Liver (tissue), 8 donors: ENCODE measurements at regions not wholly inside any gene's neighbourhood (a gene's known extent, or its start where the extent isn't known, plus 50 kb on each side); places are given as distances from the start of the nearest gene placed in this dataset.

ENCODE experiments used
- DNase-seq: peaks from one replicate; pipeline ENCODE4 v3.0.0-alpha.2; 2017; ENCODE audit warnings: low spot score
- H3K27ac ChIP-seq, 2 donors: one replicate each; pipeline ENCODE4 v1.7.0; 2013; ENCODE audit warnings: inconsistent platforms in 2 of 2, low read length in 2 of 2, control low read depth in 1 of 2, low read depth in 1 of 2, mild to moderate bottlenecking in 1 of 2
- H3K27me3 ChIP-seq, 4 donors: one replicate each; pipeline versions ENCODE4 v1.6.1 to v1.7.0; 2013; ENCODE audit warnings: low read length in 3 of 4, inconsistent platforms in 1 of 4, mild to moderate bottlenecking in 1 of 4, moderate library complexity in 1 of 4; ENCODE audit not compliant: control insufficient read depth in 4 of 4, insufficient read depth in 4 of 4
- H3K36me3 ChIP-seq, 4 donors: one replicate each; pipeline versions ENCODE4 v1.6.1 to v1.7.0; 2013; ENCODE audit warnings: low read length in 3 of 4, mild to moderate bottlenecking in 3 of 4, low read depth in 1 of 4, moderate library complexity in 1 of 4; ENCODE audit not compliant: control insufficient read depth in 4 of 4, insufficient read depth in 3 of 4
- H3K4me1 ChIP-seq, 4 donors: one replicate each; pipeline versions ENCODE4 v1.6.1 to v1.7.0; 2013; ENCODE audit warnings: low read length in 3 of 4, mild to moderate bottlenecking in 3 of 4, moderate library complexity in 1 of 4; ENCODE audit not compliant: control insufficient read depth in 4 of 4, insufficient read depth in 4 of 4
- H3K4me3 ChIP-seq, 3 donors: one replicate each; pipeline versions ENCODE4 v1.6.1 to v1.7.0; 2013; ENCODE audit warnings: low read length in 3 of 3, control low read depth in 1 of 3, low read depth in 1 of 3, mild to moderate bottlenecking in 1 of 3
- H3K9ac ChIP-seq, 2 donors: one replicate each; pipeline ENCODE4 v1.7.0; 2013; ENCODE audit warnings: low read length in 2 of 2, mild to moderate bottlenecking in 2 of 2, moderate library complexity in 2 of 2, control low read depth in 1 of 2, low read depth in 1 of 2
- H3K9me3 ChIP-seq, 4 donors: one replicate each; pipeline versions ENCODE4 v1.6.1 to v1.7.0; 2013; ENCODE audit warnings: low read length in 3 of 4; ENCODE audit not compliant: control insufficient read depth in 4 of 4
- EGR1 ChIP-seq, 2 donors: IDR thresholded peaks; 2 replicates each; pipeline ENCODE4 v1.6.1; 2016 to 2018; ENCODE audit warnings: antibody characterized with exemption in 2 of 2, low read depth in 2 of 2
- FOXA1 ChIP-seq: IDR thresholded peaks from 2 replicates; pipeline ENCODE4 v1.6.1; 2016; ENCODE audit warnings: antibody characterized with exemption
- FOXA2 ChIP-seq: IDR thresholded peaks from 2 replicates; pipeline ENCODE4 v1.6.1; 2016; ENCODE audit warnings: antibody characterized with exemption
- GABPA ChIP-seq, 2 donors: IDR thresholded peaks in 1 of 2; conservative IDR thresholded peaks in 1 of 2; 2 replicates each; pipeline ENCODE4 v1.6.1; 2016; ENCODE audit warnings: antibody characterized with exemption in 2 of 2, mild to moderate bottlenecking in 1 of 2, moderate library complexity in 1 of 2
- HNF4A ChIP-seq, 2 donors: conservative IDR thresholded peaks; 2 replicates each; pipeline ENCODE4 v1.6.1; 2016; ENCODE audit warnings: antibody characterized with exemption in 2 of 2, mild to moderate bottlenecking in 2 of 2
- HNF4G ChIP-seq: IDR thresholded peaks from 2 replicates; pipeline ENCODE4 v1.6.1; 2016; ENCODE audit warnings: antibody characterized with exemption
- NR2F2 ChIP-seq: IDR thresholded peaks from 2 replicates; pipeline ENCODE4 v1.6.1; 2016; ENCODE audit warnings: antibody characterized with exemption
- RAD21 ChIP-seq, 2 donors: IDR thresholded peaks; 2 replicates each; pipeline ENCODE4 v1.6.1; 2016; ENCODE audit warnings: antibody characterized with exemption in 2 of 2, mild to moderate bottlenecking in 2 of 2
- RXRA ChIP-seq, 2 donors: IDR thresholded peaks; 2 replicates each; pipeline ENCODE4 v1.6.1; 2017 to 2018; ENCODE audit warnings: antibody characterized with exemption in 2 of 2, mild to moderate bottlenecking in 1 of 2
- SP1 ChIP-seq: IDR thresholded peaks from 2 replicates; pipeline ENCODE4 v1.6.1; 2018; ENCODE audit warnings: antibody characterized with exemption, mild to moderate bottlenecking
- TAF1 ChIP-seq: conservative IDR thresholded peaks from 2 replicates; pipeline ENCODE4 v1.6.1; 2016; ENCODE audit warnings: antibody characterized with exemption, mild to moderate bottlenecking
- YY1 ChIP-seq: IDR thresholded peaks from 2 replicates; pipeline ENCODE4 v1.6.1; 2016; ENCODE audit warnings: antibody characterized with exemption, mild to moderate bottlenecking
- WGBS: extraction: QIAGEN DNeasy Blood & Tissue Kit; methylation state at CpG from one replicate; pipeline ENCODE4 v1.1.7; 2013; 5-methylcytosine and 5-hydroxymethylcytosine counted together
- TF ChIP-seq, protein P1 (sequence below): IDR thresholded peaks from 2 replicates; pipeline ENCODE4 v1.6.1; 2016; ENCODE audit warnings: antibody characterized with exemption
- TF ChIP-seq, protein P2 (sequence below): IDR thresholded peaks from 2 replicates; pipeline ENCODE4 v1.6.1; 2016; ENCODE audit warnings: antibody characterized with exemption
- TF ChIP-seq, protein P3 (sequence below): IDR thresholded peaks from 2 replicates; pipeline ENCODE4 v1.6.1; 2016; ENCODE audit warnings: antibody characterized with exemption
- TF ChIP-seq, protein P4 (sequence below): fragments of 150-350 bp; IDR thresholded peaks from 2 replicates; pipeline ENCODE4 v1.5.1; 2017; ENCODE audit warnings: improper control_type of control experiment, low read depth, low read length; ENCODE audit not compliant: missing input control
- TF ChIP-seq, protein P5 (sequence below): IDR thresholded peaks from 2 replicates; pipeline ENCODE4 v1.6.1; 2016; ENCODE audit warnings: antibody characterized with exemption, mild to moderate bottlenecking
- donor health status: healthy.
- donor health status: healthy.
- donor health status: healthy.
- donor health status: healthy.
- donor health status: healthy.

DNA sequence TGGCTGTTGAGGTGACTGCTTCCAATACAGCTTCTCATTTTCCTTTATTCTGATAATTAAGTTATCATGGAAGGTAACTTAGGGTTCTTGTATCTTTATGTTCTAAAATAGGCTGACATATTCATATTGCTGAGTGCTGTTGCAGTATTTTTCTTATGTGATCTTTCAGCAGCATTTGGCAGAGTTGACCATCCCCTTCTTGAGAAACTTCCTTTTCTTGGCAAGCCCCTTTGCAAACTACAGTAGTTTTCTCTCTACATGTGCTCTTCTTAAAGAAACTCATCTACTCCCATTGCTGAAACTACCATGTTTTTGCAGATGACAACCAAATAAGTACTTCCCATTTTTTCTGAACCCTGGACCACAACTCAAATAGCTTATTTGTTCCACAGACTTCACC is 476.5 kb upstream of the TRIB2 start:
- H3K4me1 ChIP-seq: no peaks in the 10 kb centered on the region
- H3K9ac ChIP-seq: no peak overlapping the region
- H3K27me3 ChIP-seq: no peaks in the 10 kb centered on the region
- H3K36me3 ChIP-seq: no peaks in the 10 kb centered on the region
- H3K27ac ChIP-seq: no peak overlapping the region
- H3K9me3 ChIP-seq: no peaks in the 10 kb centered on the region
- TF ChIP-seq GABPA (IDR thresholded peaks at IDR 0.05 in 1 of 2, conservative IDR thresholded peaks at IDR 0.05 in 1 of 2): no peak
- no peak for TF ChIP-seq NR2F2
- TF ChIP-seq, protein P1, sequence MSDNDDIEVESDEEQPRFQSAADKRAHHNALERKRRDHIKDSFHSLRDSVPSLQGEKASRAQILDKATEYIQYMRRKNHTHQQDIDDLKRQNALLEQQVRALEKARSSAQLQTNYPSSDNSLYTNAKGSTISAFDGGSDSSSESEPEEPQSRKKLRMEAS: no peak
- TF ChIP-seq HNF4A (conservative IDR thresholded peaks at IDR 0.05): no peak
- no peak for TF ChIP-seq RAD21 (IDR thresholded peaks at IDR 0.05)
- no peak for TF ChIP-seq TAF1
- TF ChIP-seq, protein P2, sequence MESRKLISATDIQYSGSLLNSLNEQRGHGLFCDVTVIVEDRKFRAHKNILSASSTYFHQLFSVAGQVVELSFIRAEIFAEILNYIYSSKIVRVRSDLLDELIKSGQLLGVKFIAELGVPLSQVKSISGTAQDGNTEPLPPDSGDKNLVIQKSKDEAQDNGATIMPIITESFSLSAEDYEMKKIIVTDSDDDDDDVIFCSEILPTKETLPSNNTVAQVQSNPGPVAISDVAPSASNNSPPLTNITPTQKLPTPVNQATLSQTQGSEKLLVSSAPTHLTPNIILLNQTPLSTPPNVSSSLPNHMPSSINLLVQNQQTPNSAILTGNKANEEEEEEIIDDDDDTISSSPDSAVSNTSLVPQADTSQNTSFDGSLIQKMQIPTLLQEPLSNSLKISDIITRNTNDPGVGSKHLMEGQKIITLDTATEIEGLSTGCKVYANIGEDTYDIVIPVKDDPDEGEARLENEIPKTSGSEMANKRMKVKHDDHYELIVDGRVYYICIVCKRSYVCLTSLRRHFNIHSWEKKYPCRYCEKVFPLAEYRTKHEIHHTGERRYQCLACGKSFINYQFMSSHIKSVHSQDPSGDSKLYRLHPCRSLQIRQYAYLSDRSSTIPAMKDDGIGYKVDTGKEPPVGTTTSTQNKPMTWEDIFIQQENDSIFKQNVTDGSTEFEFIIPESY: no peak
- TF ChIP-seq EGR1 (IDR thresholded peaks at IDR 0.05; ENCODE audit: low read depth in 2 of 2): no peak
- no peak for TF ChIP-seq FOXA2
- no peak for TF ChIP-seq RXRA (IDR thresholded peaks at IDR 0.05)
- TF ChIP-seq YY1: no peak
- TF ChIP-seq, protein P3, sequence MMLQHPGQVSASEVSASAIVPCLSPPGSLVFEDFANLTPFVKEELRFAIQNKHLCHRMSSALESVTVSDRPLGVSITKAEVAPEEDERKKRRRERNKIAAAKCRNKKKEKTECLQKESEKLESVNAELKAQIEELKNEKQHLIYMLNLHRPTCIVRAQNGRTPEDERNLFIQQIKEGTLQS: no peak
- no peak for TF ChIP-seq HNF4G
- no peak for TF ChIP-seq SP1
- TF ChIP-seq, protein P4, sequence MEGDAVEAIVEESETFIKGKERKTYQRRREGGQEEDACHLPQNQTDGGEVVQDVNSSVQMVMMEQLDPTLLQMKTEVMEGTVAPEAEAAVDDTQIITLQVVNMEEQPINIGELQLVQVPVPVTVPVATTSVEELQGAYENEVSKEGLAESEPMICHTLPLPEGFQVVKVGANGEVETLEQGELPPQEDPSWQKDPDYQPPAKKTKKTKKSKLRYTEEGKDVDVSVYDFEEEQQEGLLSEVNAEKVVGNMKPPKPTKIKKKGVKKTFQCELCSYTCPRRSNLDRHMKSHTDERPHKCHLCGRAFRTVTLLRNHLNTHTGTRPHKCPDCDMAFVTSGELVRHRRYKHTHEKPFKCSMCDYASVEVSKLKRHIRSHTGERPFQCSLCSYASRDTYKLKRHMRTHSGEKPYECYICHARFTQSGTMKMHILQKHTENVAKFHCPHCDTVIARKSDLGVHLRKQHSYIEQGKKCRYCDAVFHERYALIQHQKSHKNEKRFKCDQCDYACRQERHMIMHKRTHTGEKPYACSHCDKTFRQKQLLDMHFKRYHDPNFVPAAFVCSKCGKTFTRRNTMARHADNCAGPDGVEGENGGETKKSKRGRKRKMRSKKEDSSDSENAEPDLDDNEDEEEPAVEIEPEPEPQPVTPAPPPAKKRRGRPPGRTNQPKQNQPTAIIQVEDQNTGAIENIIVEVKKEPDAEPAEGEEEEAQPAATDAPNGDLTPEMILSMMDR: no peak
- TF ChIP-seq, protein P5, sequence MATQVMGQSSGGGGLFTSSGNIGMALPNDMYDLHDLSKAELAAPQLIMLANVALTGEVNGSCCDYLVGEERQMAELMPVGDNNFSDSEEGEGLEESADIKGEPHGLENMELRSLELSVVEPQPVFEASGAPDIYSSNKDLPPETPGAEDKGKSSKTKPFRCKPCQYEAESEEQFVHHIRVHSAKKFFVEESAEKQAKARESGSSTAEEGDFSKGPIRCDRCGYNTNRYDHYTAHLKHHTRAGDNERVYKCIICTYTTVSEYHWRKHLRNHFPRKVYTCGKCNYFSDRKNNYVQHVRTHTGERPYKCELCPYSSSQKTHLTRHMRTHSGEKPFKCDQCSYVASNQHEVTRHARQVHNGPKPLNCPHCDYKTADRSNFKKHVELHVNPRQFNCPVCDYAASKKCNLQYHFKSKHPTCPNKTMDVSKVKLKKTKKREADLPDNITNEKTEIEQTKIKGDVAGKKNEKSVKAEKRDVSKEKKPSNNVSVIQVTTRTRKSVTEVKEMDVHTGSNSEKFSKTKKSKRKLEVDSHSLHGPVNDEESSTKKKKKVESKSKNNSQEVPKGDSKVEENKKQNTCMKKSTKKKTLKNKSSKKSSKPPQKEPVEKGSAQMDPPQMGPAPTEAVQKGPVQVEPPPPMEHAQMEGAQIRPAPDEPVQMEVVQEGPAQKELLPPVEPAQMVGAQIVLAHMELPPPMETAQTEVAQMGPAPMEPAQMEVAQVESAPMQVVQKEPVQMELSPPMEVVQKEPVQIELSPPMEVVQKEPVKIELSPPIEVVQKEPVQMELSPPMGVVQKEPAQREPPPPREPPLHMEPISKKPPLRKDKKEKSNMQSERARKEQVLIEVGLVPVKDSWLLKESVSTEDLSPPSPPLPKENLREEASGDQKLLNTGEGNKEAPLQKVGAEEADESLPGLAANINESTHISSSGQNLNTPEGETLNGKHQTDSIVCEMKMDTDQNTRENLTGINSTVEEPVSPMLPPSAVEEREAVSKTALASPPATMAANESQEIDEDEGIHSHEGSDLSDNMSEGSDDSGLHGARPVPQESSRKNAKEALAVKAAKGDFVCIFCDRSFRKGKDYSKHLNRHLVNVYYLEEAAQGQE: no peak
- no peak overlapping the region for H3K4me3 ChIP-seq
- DNase-seq: no peak

DNA sequence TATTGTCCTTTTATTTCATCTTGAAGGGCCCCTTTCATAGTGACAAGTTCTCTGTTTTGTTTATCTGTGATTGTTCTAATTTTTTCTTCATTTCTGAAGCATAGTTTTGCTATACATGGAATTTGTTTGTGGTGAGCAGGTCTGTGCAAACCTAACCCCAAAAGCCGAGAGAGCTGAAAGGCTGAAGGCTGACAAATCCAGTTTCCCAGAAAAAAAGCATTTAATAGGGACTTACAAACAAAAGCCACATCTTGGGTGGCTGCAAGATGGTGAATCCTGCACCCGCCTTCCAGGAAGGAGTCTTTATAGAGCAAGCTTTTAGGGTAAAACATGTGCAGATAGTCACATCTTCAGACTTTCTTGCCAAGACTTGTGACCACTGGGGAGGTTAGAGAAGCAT is 473.4 kb upstream of the TRIB2 start:
- Histone ChIP-seq H3K27ac (no peak overlapping the region), H3K9me3 (no peaks in the 10 kb centered on the region), H3K9ac (no peak overlapping the region), H3K36me3 (no peaks in the 10 kb centered on the region), H3K27me3 (no peaks in the 10 kb centered on the region), H3K4me3 (no peak overlapping the region), H3K4me1 (no peaks in the 10 kb centered on the region)
- no peak for DNase-seq
- WGBS: 81% methylated on average over 2 of the region's 2 CpGs
- no peak for TF ChIP-seq SP1
- TF ChIP-seq FOXA2: no peak
- TF ChIP-seq TAF1: no peak
- TF ChIP-seq GABPA (IDR thresholded peaks at IDR 0.05 in 1 of 2, conservative IDR thresholded peaks at IDR 0.05 in 1 of 2): no peak
- TF ChIP-seq, protein P4: no peak
- TF ChIP-seq, protein P2: no peak
- TF ChIP-seq RXRA (IDR thresholded peaks at IDR 0.05): no peak
- no peak for TF ChIP-seq RAD21 (IDR thresholded peaks at IDR 0.05)
- no peak for TF ChIP-seq EGR1 (IDR thresholded peaks at IDR 0.05; ENCODE audit: low read depth in 2 of 2)
- no peak for TF ChIP-seq HNF4A (conservative IDR thresholded peaks at IDR 0.05)
- TF ChIP-seq NR2F2: no peak
- no peak for TF ChIP-seq HNF4G
- no peak for TF ChIP-seq YY1
- TF ChIP-seq FOXA1: no peak
- TF ChIP-seq, protein P3: no peak
- TF ChIP-seq, protein P1: no peak
